Skeletal muscle tissue (tissue), 3 donors: ENCODE measurements at regions not wholly inside any gene's neighbourhood (a gene's known extent, or its start where the extent isn't known, plus 50 kb on each side); places are given as distances from the start of the nearest gene placed in this dataset.

Source experiments
- H3K27ac ChIP-seq: one replicate; pipeline ENCODE4 v1.7.0; 2013; ENCODE audit warnings: mild to moderate bottlenecking, low read depth, low read length, inconsistent platforms
- H3K27me3 ChIP-seq, 3 donors: one replicate each; pipeline ENCODE4 v1.7.0; 2013; ENCODE audit warnings: low read length in 3 of 3; ENCODE audit not compliant: control insufficient read depth in 3 of 3, insufficient read depth in 3 of 3
- H3K36me3 ChIP-seq, 3 donors: one replicate each; pipeline ENCODE4 v1.7.0; 2013; ENCODE audit warnings: low read length in 3 of 3; ENCODE audit not compliant: control insufficient read depth in 3 of 3, insufficient read depth in 3 of 3
- H3K4me1 ChIP-seq, 3 donors: one replicate each; pipeline ENCODE4 v1.7.0; 2013; ENCODE audit warnings: low read length in 3 of 3, mild to moderate bottlenecking in 3 of 3; ENCODE audit not compliant: control insufficient read depth in 3 of 3, insufficient read depth in 3 of 3
- H3K4me3 ChIP-seq, 3 donors: one replicate each; pipeline ENCODE4 v1.7.0; 2013; ENCODE audit warnings: low read length in 3 of 3
- H3K9ac ChIP-seq, 3 donors: one replicate each; pipeline ENCODE4 v1.7.0; 2013; ENCODE audit warnings: low read length in 3 of 3, mild to moderate bottlenecking in 3 of 3, moderate library complexity in 2 of 3, low read depth in 1 of 3
- H3K9me3 ChIP-seq, 3 donors: one replicate each; pipeline ENCODE4 v1.7.0; 2013; ENCODE audit warnings: low read length in 3 of 3; ENCODE audit not compliant: control insufficient read depth in 3 of 3
- donor health status: Osteomylitis.

DNA sequence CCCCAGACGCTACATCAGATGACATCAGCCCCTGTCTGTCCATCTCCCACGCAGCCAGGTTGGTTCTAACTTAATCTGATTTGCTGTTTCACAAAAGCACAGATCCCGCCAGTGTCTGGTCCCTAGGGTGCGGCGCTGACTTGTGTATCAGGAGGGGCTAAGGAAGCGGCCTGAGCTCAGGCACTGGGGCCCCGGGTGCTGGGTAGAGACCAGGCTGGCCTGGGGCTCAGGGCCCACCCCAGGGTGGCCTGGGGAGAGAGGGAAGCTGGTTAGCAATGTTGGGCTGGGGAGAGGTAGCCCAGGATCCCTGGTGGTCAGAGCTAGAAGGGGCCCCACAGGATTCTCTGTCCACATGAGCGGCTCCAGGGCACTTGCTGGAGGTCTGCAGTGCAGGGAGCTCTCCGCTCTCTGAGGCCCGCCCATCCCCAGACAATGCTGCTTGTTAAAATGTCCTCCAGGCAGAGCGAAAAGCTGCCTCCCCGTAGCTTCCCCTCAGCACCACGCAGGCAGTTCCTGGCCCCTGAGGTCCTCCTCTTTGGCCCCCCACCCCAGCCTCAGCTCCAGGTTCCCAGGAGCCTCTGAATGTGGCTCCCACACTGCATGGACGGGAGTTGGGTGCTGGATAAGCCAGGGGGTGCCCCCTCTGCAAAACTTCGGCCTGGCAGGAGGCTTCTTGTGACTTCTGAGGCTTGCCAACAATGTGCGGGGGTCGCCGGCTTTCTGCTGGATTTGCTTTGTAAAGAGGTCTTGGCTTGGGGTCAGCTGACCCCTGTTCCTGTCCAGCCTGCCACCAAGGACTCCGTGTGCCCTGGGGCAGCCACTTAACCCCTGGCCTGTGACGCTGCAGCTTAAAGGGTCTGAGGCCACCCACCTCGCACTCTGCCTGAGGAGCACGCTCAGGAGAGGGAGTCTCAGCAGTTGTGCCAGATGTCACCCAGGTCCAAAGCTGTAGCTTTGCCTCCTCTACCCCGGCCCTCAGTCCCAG is 112.9 kb downstream of the CPZ start:
- Histone ChIP-seq H3K4me3 (no peak overlapping the region), H3K9me3 (peaks cover 0 to 4% (median 0%) of the 10 kb centered on the region in 3 donors), H3K9ac (no peak overlapping the region), H3K27ac (no peak overlapping the region), H3K36me3 (no peaks in the 10 kb centered on the region), H3K4me1 (no peaks in the 10 kb centered on the region), H3K27me3 (peaks cover 21 to 67% (median 54%) of the 10 kb centered on the region in 3 donors)

DNA sequence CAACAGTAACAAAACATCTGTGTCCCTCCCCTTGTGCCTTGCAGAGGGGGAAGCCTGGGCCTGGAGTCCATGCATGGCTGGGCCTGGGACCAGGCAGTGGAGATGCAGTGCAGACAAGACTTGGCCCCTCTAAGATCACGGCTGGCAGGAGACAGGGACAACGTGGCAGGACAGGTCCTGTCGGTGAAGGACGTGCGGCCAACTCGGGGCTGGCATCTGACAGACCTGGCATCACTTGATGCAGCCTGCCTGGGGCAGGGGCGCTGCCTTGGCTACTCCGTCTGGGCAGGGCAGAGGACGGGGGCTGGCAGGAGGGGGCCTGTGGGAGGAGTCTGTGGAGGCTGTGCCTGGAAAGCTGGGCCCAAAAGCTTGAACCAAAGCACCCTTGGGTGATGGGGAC is 112.1 kb downstream of the CPZ start:
- Histone ChIP-seq H3K4me1 (no peaks in the 10 kb centered on the region), H3K4me3 (no peak overlapping the region), H3K9me3 (no peaks in the 10 kb centered on the region), H3K27ac (no peak overlapping the region), H3K27me3 (peaks cover 25 to 69% (median 57%) of the 10 kb centered on the region in 3 donors), H3K36me3 (no peaks in the 10 kb centered on the region), H3K9ac (no peak overlapping the region)

DNA sequence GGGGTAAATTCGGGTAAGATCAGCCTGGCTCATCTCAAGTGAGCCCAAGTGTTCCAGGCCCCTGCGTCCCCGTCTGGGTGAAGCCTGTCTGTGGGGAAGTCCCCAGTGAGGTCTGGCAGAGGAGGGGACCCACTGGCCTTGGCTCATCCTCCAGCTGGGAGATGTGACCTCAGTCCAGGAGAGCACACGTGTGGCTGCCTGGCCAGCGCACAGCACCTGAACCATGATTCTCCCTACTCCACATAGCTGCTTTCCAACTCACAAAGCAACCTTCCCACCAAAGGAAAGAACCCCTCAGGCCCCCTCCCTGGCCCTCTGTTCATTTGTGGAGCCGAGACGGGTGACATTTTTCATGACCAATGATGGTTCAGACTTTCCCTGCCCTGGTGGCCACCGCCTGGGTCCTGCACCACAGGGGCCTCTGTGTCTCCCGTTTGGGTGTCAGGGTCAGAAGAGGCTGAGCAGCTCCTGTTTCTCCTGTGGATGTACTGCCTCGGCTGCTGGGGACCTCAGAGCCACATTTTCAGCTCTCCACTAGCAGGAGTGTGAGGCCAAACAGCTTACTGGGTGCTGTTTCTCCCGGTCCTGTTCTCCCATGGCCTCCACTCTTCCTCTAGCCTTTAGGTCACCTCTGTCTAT is 111.4 kb downstream of the CPZ start:
- H3K9ac ChIP-seq, result no peak overlapping the region
- no peaks in the 10 kb centered on the region for H3K4me1 ChIP-seq
- no peak overlapping the region for H3K4me3 ChIP-seq
- H3K27me3 ChIP-seq, result peaks cover 25 to 74% (median 63%) of the 10 kb centered on the region in 3 donors
- no peaks in the 10 kb centered on the region for H3K9me3 ChIP-seq
- no peaks in the 10 kb centered on the region for H3K36me3 ChIP-seq
- H3K27ac ChIP-seq, result no peak overlapping the region

DNA sequence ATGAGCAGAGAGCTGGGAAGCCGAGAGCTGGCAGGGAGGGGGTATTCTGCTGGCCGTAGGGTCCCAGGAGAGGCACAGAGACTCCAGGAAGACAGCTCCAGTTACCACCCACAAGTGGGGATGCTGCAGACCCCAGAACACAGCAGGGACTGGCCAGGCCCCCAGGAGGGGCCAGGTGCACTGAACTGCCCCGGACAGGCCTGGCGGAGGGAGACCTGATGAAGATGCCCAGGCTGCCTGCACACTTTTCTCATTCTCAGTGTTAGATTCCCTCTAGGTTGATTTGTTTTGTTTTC is 110.8 kb downstream of the CPZ start:
- H3K4me1 ChIP-seq, result no peaks in the 10 kb centered on the region
- no peaks in the 10 kb centered on the region for H3K36me3 ChIP-seq
- no peaks in the 10 kb centered on the region for H3K9me3 ChIP-seq
- H3K4me3 ChIP-seq, result no peak overlapping the region
- no peak overlapping the region for H3K9ac ChIP-seq
- peaks cover 25 to 73% (median 62%) of the 10 kb centered on the region in 3 donors for H3K27me3 ChIP-seq
- no peak overlapping the region for H3K27ac ChIP-seq

DNA sequence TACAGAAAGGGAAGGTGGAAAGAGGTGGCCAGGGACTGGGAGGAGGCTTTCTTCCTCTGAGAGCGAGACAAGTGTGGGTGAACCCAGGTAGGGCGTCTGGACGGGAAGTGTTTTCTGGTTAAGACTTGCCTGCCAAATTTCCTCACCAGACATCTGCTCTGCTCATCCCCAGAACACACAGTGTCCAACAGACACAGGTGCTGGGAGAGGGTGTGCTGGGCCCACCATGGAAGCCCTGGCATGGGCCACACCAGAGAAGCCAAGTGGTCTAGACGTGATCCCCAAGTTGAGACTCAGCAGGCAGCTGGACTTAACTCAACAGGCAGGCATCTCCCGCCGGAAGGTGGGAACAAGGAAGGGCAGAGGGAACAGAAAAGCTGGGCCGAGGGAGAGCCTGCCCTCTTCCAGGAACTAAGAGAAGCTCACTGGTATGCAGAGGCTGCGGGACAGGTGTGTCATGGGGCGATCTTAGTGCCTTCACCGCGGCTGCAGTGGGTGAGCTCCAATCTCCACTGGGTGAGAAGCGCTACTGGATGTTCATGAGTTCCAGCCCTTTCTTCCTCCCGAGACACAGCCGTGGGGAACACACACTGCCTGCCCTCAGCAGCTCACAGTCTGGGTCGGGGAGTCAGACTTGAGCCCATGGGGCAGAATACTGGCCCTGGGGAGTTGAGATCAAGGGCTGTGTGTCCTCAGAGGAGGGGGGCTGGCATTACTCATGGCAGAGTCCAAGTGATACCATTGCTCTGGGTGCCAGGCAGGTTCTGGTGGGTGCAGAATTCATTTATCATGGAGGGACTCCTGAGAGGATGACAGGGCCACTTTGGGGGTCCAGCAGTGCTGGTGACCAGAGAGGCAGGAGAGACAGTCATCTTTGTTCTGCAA is 110.2 kb downstream of the CPZ start:
- Histone ChIP-seq H3K27me3 (peaks cover 25 to 71% (median 62%) of the 10 kb centered on the region in 3 donors), H3K36me3 (no peaks in the 10 kb centered on the region), H3K9me3 (no peaks in the 10 kb centered on the region), H3K4me3 (no peak overlapping the region), H3K27ac (no peak overlapping the region), H3K9ac (no peak overlapping the region), H3K4me1 (no peaks in the 10 kb centered on the region)

DNA sequence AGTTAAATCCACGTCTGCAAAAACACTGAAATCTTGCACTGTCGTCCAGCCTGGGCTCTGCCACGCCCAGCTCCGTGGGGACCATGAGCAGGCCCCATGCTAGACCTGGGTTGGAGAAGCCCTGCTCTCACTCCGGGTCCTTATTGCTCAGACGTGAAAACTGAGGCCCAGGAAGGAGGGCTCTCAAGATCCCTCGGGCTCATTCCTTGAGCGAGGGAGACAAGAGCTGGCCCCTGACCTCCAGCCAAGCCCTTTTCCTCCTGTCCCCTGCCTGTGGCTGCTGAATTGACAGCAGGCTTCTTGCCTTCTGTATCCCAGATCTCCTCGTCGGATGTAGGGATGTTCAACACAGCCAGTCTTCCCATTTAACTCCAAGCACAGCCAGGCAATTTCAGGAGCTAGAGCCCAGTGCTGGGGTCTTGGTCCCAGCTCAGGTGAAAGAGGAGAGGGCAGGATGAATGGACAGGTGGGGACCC is 109.5 kb downstream of the CPZ start:
- Histone ChIP-seq H3K36me3 (no peaks in the 10 kb centered on the region), H3K27ac (no peak overlapping the region), H3K9ac (no peak overlapping the region), H3K4me3 (no peak overlapping the region), H3K27me3 (peaks cover 25 to 64% (median 57%) of the 10 kb centered on the region in 3 donors), H3K9me3 (no peaks in the 10 kb centered on the region), H3K4me1 (no peaks in the 10 kb centered on the region)

DNA sequence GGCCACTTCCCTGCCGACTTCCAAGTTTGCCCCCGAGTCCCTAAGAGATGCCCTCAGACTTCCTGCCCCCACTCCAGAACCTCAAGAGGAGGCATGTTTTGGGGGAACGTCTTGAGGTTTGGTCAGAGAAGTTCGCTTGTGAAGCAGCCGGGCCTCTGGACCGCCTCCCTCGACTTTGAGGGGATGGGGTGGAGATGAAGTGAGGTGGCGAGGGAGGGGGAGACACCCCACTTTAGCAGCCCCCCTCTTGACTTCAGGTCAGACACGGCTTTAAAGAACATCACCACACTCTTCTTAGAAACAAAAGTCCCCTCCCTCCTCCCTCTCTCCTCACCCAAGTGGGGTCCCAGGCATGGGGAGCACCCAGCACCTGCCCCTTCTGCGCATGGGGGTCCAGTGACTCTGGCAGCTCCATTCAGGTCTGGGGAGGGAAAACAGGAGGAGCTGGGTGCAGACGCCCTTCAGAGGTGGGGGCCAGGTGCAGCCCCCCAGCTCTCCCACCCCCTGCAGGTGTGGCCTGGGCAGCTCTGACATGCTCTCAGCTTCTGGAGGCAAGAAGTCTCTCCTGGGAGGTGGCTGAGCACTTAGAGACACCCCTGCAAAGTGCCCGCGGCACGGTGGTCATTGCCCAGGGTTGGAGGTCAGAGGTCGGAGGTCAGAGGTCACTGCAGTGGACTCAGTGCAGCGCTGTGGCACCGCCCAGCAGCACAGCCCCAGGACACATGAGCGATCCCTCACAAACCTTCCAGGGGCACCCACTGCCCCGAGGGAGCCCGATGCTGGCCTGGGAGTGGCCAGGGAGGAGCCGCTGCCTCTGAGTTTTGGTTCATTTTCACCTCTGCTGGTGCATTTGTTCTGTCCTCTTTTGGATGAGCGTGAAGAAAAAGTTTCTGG is 108.8 kb downstream of the CPZ start:
- Histone ChIP-seq H3K27ac (no peak overlapping the region), H3K9ac (no peak overlapping the region), H3K9me3 (no peaks in the 10 kb centered on the region), H3K27me3 (peaks cover 22 to 61% (median 55%) of the 10 kb centered on the region in 3 donors), H3K4me3 (no peak overlapping the region), H3K4me1 (no peaks in the 10 kb centered on the region), H3K36me3 (no peaks in the 10 kb centered on the region)

DNA sequence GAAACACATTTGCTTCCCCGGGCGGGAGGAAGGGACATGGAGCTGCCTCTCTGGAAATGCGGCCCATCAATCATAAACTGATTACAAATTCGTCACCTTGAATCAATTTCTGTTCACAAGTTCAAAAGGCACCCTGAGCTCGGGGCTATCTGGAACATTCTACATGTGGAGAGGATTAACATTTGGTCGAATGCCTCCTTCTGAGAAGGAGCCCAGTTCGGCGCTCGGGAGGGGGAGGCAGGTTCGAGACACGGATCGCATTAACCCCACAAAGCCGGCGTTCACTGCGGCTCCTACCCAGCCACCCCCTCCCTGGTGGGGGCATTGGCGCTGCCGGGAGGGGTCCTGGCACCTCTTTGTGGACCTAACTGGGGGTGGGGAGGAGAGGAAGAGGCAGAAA is 108.0 kb downstream of the CPZ start:
- H3K4me3 ChIP-seq, result no peak overlapping the region
- H3K9ac ChIP-seq, result no peak overlapping the region
- H3K4me1 ChIP-seq, result no peaks in the 10 kb centered on the region
- peaks cover 22 to 57% (median 49%) of the 10 kb centered on the region in 3 donors for H3K27me3 ChIP-seq
- H3K27ac ChIP-seq, result no peak overlapping the region
- H3K36me3 ChIP-seq, result no peaks in the 10 kb centered on the region
- H3K9me3 ChIP-seq, result no peaks in the 10 kb centered on the region

DNA sequence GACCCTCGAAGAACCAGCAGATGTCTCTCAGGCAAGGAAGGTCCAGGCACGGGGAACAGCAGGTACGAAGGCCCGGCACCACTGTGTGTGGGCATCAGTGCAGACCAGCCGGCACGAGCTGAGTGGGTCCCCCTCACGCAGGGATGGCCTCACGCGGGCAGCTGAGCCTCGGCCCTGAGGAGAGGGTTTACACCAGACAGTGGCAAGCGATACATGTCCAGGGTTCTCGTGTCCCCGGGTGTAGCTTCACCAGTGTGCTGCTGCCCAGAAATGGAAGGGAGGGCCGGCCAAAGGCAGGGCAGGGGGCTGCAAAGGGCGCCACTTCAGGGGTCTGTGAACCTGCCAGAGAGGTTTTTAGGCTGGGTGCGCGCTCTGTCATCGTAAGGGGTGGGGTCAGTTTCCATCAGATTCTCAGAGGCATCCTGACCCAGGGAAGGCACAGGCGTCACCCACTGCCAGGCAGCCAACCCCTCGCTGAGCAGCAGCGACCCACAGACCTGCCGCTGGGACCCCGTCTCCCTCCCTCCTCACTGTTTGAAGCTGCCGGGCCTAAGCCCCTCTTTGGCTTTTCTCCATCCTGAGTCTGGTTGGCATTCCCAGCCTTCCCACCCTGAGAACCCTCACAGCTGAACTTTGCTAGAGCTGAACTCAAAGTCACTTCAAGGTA is 107.0 kb downstream of the CPZ start:
- H3K27me3 ChIP-seq, result peaks cover 24 to 56% (median 49%) of the 10 kb centered on the region in 3 donors
- H3K9me3 ChIP-seq, result no peaks in the 10 kb centered on the region
- no peaks in the 10 kb centered on the region for H3K36me3 ChIP-seq
- no peak overlapping the region for H3K27ac ChIP-seq
- H3K9ac ChIP-seq, result no peak overlapping the region
- H3K4me3 ChIP-seq, result no peak overlapping the region
- no peaks in the 10 kb centered on the region for H3K4me1 ChIP-seq
